ENCODE measurements at regions not wholly inside any gene's neighbourhood (a gene's known extent, or its start where the extent isn't known, plus 50 kb on each side); places are given as distances from the start of the nearest gene placed in this dataset.

- Histone ChIP-seq H3K27ac (ENCODE audit: low read depth in 1 of 2, low read length in 2 of 2) (no peak overlapping the region), H3K4me1 (ENCODE audit: control insufficient read depth in 1 of 2, insufficient read depth in 2 of 2, low read length in 2 of 2) (no peaks in the 10 kb centered on the region), H3K4me3 (ENCODE audit: low read length in 2 of 2) (no peak overlapping the region), H3K27me3 (ENCODE audit: control insufficient read depth in 1 of 2, insufficient read depth in 2 of 2, low read length in 1 of 2) (no peaks in the 10 kb centered on the region), H3K36me3 (ENCODE audit: control insufficient read depth in 1 of 2, insufficient read depth in 2 of 2, low read length in 1 of 2) (no peaks in the 10 kb centered on the region), H3K9me3 (ENCODE audit: control insufficient read depth, low read length) (no peaks in the 10 kb centered on the region)
- DNase-seq (no peak), ATAC-seq (ENCODE audit: low FRiP score) (no peak)
- intact Hi-C loops (cut with DNase I): no loop called here
- 81 to 96% methylated on average over 3 of the region's 3 CpGs for WGBS, 2 donors
Measured at GRCh38 chrX:35680940-35681346, 117.2 kb upstream of the MAGEB16 start.

GRCh38 chrX:35682476-35682875, 115.7 kb upstream of the MAGEB16 start:
- DNase-seq: no peak
- H3K27ac ChIP-seq (ENCODE audit: low read depth in 1 of 2, low read length in 2 of 2): no peak overlapping the region
- H3K4me3 ChIP-seq (ENCODE audit: low read length in 2 of 2): no peak overlapping the region
- H3K27me3 ChIP-seq (ENCODE audit: control insufficient read depth in 1 of 2, insufficient read depth in 2 of 2, low read length in 1 of 2): no peaks in the 10 kb centered on the region
- intact Hi-C loops (cut with DNase I): no loop called here
- no peaks in the 10 kb centered on the region for H3K9me3 ChIP-seq (ENCODE audit: control insufficient read depth, low read length)
- no peak for ATAC-seq (ENCODE audit: low FRiP score)
- H3K4me1 ChIP-seq (ENCODE audit: control insufficient read depth in 1 of 2, insufficient read depth in 2 of 2, low read length in 2 of 2): no peaks in the 10 kb centered on the region
- no peaks in the 10 kb centered on the region for H3K36me3 ChIP-seq (ENCODE audit: control insufficient read depth in 1 of 2, insufficient read depth in 2 of 2, low read length in 1 of 2)
- 45 to 60% methylated on average over 2 of the region's 2 CpGs for WGBS, 2 donors

- WGBS, 2 donors: 55 to 76% methylated on average over 2 of the region's 2 CpGs
Measured at GRCh38 chrX:35696760-35697234, 101.3 kb upstream of the MAGEB16 start.

GRCh38 chrX:35699642-35700041, 98.5 kb upstream of the MAGEB16 start:
- Histone ChIP-seq H3K27me3 (ENCODE audit: control insufficient read depth in 1 of 2, insufficient read depth in 2 of 2, low read length in 1 of 2) (no peaks in the 10 kb centered on the region), H3K9me3 (ENCODE audit: control insufficient read depth, low read length) (no peaks in the 10 kb centered on the region), H3K4me1 (ENCODE audit: control insufficient read depth in 1 of 2, insufficient read depth in 2 of 2, low read length in 2 of 2) (no peaks in the 10 kb centered on the region), H3K36me3 (ENCODE audit: control insufficient read depth in 1 of 2, insufficient read depth in 2 of 2, low read length in 1 of 2) (no peaks in the 10 kb centered on the region), H3K27ac (ENCODE audit: low read depth in 1 of 2, low read length in 2 of 2) (no peak overlapping the region), H3K4me3 (ENCODE audit: low read length in 2 of 2) (no peak overlapping the region)
- WGBS, 2 donors: 78 to 83% methylated on average over 2 of the region's 2 CpGs
- DNase-seq: no peak
- no peak for ATAC-seq (ENCODE audit: low FRiP score)
- intact Hi-C loops (cut with DNase I): no loop called here

More at GRCh38 chrX:35696760-35697234, 101.3 kb upstream of the MAGEB16 start:
- DNase-seq (no peak), ATAC-seq (ENCODE audit: low FRiP score) (no peak)
- H3K9me3 ChIP-seq (ENCODE audit: control insufficient read depth, low read length): no peaks in the 10 kb centered on the region
- intact Hi-C loops (cut with DNase I): no loop called here
- H3K4me1 ChIP-seq (ENCODE audit: control insufficient read depth in 1 of 2, insufficient read depth in 2 of 2, low read length in 2 of 2): no peaks in the 10 kb centered on the region
- H3K36me3 ChIP-seq (ENCODE audit: control insufficient read depth in 1 of 2, insufficient read depth in 2 of 2, low read length in 1 of 2): no peaks in the 10 kb centered on the region
- H3K27ac ChIP-seq (ENCODE audit: low read depth in 1 of 2, low read length in 2 of 2): no peak overlapping the region
- H3K27me3 ChIP-seq (ENCODE audit: control insufficient read depth in 1 of 2, insufficient read depth in 2 of 2, low read length in 1 of 2): no peaks in the 10 kb centered on the region
- H3K4me3 ChIP-seq (ENCODE audit: low read length in 2 of 2): no peak overlapping the region

- ATAC-seq (ENCODE audit: low FRiP score): no peak
- no peak for DNase-seq
- no peak overlapping the region for H3K4me3 ChIP-seq (ENCODE audit: low read length in 2 of 2)
- H3K4me1 ChIP-seq (ENCODE audit: control insufficient read depth in 1 of 2, insufficient read depth in 2 of 2, low read length in 2 of 2): no peaks in the 10 kb centered on the region
- 15 to 18% methylated on average over 1 of the region's 1 CpG for WGBS, 2 donors
- no peaks in the 10 kb centered on the region for H3K9me3 ChIP-seq (ENCODE audit: control insufficient read depth, low read length)
- no peak overlapping the region for H3K27ac ChIP-seq (ENCODE audit: low read depth in 1 of 2, low read length in 2 of 2)
- no peaks in the 10 kb centered on the region for H3K27me3 ChIP-seq (ENCODE audit: control insufficient read depth in 1 of 2, insufficient read depth in 2 of 2, low read length in 1 of 2)
- intact Hi-C loops (cut with DNase I): no loop called here
- no peaks in the 10 kb centered on the region for H3K36me3 ChIP-seq (ENCODE audit: control insufficient read depth in 1 of 2, insufficient read depth in 2 of 2, low read length in 1 of 2)
Measured at GRCh38 chrX:35700121-35700520, 98.0 kb upstream of the MAGEB16 start.

GRCh38 chrX:35711281-35711680, 86.9 kb upstream of the MAGEB16 start:
- intact Hi-C loops (cut with DNase I): no loop called here
- DNase-seq (no peak), ATAC-seq (ENCODE audit: low FRiP score) (no peak)
- Histone ChIP-seq H3K9me3 (ENCODE audit: control insufficient read depth, low read length) (no peaks in the 10 kb centered on the region), H3K4me1 (ENCODE audit: control insufficient read depth in 1 of 2, insufficient read depth in 2 of 2, low read length in 2 of 2) (no peaks in the 10 kb centered on the region), H3K36me3 (ENCODE audit: control insufficient read depth in 1 of 2, insufficient read depth in 2 of 2, low read length in 1 of 2) (no peaks in the 10 kb centered on the region), H3K27ac (ENCODE audit: low read depth in 1 of 2, low read length in 2 of 2) (no peak overlapping the region), H3K4me3 (ENCODE audit: low read length in 2 of 2) (no peak overlapping the region), H3K27me3 (ENCODE audit: control insufficient read depth in 1 of 2, insufficient read depth in 2 of 2, low read length in 1 of 2) (no peaks in the 10 kb centered on the region)

- Histone ChIP-seq H3K27ac (ENCODE audit: low read depth in 1 of 2, low read length in 2 of 2) (no peak overlapping the region), H3K4me3 (ENCODE audit: low read length in 2 of 2) (no peak overlapping the region), H3K4me1 (ENCODE audit: control insufficient read depth in 1 of 2, insufficient read depth in 2 of 2, low read length in 2 of 2) (no peaks in the 10 kb centered on the region), H3K36me3 (ENCODE audit: control insufficient read depth in 1 of 2, insufficient read depth in 2 of 2, low read length in 1 of 2) (no peaks in the 10 kb centered on the region), H3K9me3 (ENCODE audit: control insufficient read depth, low read length) (no peaks in the 10 kb centered on the region), H3K27me3 (ENCODE audit: control insufficient read depth in 1 of 2, insufficient read depth in 2 of 2, low read length in 1 of 2) (no peaks in the 10 kb centered on the region)
- intact Hi-C loops (cut with DNase I): no loop called here
- ATAC-seq (ENCODE audit: low FRiP score) (no peak), DNase-seq (no peak)
- WGBS, 2 donors: 68 to 78% methylated on average over 5 of the region's 5 CpGs
Measured at GRCh38 chrX:35722128-35722527, 76.0 kb upstream of the MAGEB16 start.

GRCh38 chrX:35726176-35726575, 72.0 kb upstream of the MAGEB16 start:
- Histone ChIP-seq H3K27ac (ENCODE audit: low read depth in 1 of 2, low read length in 2 of 2) (no peak overlapping the region), H3K9me3 (ENCODE audit: control insufficient read depth, low read length) (no peaks in the 10 kb centered on the region), H3K4me1 (ENCODE audit: control insufficient read depth in 1 of 2, insufficient read depth in 2 of 2, low read length in 2 of 2) (no peaks in the 10 kb centered on the region), H3K36me3 (ENCODE audit: control insufficient read depth in 1 of 2, insufficient read depth in 2 of 2, low read length in 1 of 2) (no peaks in the 10 kb centered on the region), H3K4me3 (ENCODE audit: low read length in 2 of 2) (no peak overlapping the region), H3K27me3 (ENCODE audit: control insufficient read depth in 1 of 2, insufficient read depth in 2 of 2, low read length in 1 of 2) (no peaks in the 10 kb centered on the region)
- no peak for DNase-seq
- no peak for ATAC-seq (ENCODE audit: low FRiP score)
- 49 to 61% methylated on average over 2 of the region's 2 CpGs for WGBS, 2 donors
- intact Hi-C loops (cut with DNase I): no loop called here

- H3K27ac ChIP-seq (ENCODE audit: low read depth in 1 of 2, low read length in 2 of 2): no peak overlapping the region
- H3K4me3 ChIP-seq (ENCODE audit: low read length in 2 of 2): no peak overlapping the region
- H3K4me1 ChIP-seq (ENCODE audit: control insufficient read depth in 1 of 2, insufficient read depth in 2 of 2, low read length in 2 of 2): no peaks in the 10 kb centered on the region
- DNase-seq: no peak
- 55 to 66% methylated on average over 3 of the region's 3 CpGs for WGBS, 2 donors
- intact Hi-C loops (cut with DNase I): no loop called here
- no peaks in the 10 kb centered on the region for H3K9me3 ChIP-seq (ENCODE audit: control insufficient read depth, low read length)
- no peaks in the 10 kb centered on the region for H3K36me3 ChIP-seq (ENCODE audit: control insufficient read depth in 1 of 2, insufficient read depth in 2 of 2, low read length in 1 of 2)
- no peaks in the 10 kb centered on the region for H3K27me3 ChIP-seq (ENCODE audit: control insufficient read depth in 1 of 2, insufficient read depth in 2 of 2, low read length in 1 of 2)
- ATAC-seq (ENCODE audit: low FRiP score): no peak
Measured at GRCh38 chrX:35728481-35728880, 69.7 kb upstream of the MAGEB16 start.
